ENCODE measurements at regions not wholly inside any gene's neighbourhood (a gene's known extent, or its start where the extent isn't known, plus 50 kb on each side); places are given as distances from the start of the nearest gene placed in this dataset.

DNA sequence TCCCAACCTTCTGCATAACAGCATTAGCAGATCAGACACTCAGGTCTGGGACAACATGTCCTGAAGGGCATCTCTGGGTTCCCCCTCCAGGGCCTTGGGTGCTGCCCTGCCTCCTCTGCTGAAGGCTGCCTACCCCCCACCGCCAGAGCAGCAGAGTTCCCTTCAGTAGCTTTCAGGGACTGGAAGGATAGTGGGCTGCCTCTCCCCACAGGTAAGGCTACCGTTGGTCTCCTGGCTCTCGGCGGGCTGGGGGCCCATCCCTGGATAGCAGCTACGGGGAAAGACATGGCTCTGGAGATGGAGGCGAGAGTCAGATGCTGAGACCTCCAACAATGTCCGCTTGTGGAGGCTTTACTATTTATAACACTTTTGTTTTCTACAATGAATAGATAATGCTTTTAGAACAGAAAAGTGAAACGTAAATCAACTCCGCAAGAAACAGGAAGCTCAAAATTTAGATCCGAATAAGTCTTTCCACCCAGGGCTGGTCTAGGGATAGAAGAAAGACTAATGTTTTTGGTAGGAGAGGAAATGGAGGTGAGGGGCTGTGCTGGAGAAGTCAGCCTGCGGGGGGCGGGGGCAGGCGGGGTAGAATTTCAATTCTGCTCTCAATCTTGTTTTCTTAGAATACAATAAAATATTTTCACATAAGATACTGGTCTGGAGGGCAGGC is 58.4 kb downstream of the ARL4C start:
- TF ChIP-seq, protein P1, sequence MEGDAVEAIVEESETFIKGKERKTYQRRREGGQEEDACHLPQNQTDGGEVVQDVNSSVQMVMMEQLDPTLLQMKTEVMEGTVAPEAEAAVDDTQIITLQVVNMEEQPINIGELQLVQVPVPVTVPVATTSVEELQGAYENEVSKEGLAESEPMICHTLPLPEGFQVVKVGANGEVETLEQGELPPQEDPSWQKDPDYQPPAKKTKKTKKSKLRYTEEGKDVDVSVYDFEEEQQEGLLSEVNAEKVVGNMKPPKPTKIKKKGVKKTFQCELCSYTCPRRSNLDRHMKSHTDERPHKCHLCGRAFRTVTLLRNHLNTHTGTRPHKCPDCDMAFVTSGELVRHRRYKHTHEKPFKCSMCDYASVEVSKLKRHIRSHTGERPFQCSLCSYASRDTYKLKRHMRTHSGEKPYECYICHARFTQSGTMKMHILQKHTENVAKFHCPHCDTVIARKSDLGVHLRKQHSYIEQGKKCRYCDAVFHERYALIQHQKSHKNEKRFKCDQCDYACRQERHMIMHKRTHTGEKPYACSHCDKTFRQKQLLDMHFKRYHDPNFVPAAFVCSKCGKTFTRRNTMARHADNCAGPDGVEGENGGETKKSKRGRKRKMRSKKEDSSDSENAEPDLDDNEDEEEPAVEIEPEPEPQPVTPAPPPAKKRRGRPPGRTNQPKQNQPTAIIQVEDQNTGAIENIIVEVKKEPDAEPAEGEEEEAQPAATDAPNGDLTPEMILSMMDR (conservative IDR thresholded peaks at IDR 0.05; ENCODE audit: low read depth, low read length) = no peak
- TF ChIP-seq EZH2 (IDR thresholded peaks at IDR 0.05; ENCODE audit: borderline replicate concordance, low read depth, low read length, poor library complexity, severe bottlenecking) = no peak
